BJ (cell line): ENCODE measurements at regions not wholly inside any gene's neighbourhood (a gene's known extent, or its start where the extent isn't known, plus 50 kb on each side); places are given as distances from the start of the nearest gene placed in this dataset.

ENCODE experiments used
- CTCF ChIA-PET: fragments of 350-600 bp; formaldehyde crosslinking; extraction: SDS; loops from one replicate; lab custom pipeline; 2021; ENCODE audit warnings: antibody characterized with exemption, inconsistent platforms; lab: Yijun Ruan, JAX
- POLR2A ChIA-PET: fragments of 300-600 bp; sonication (Branson Sonifier 250); formaldehyde crosslinking; extraction: SDS; loops from one replicate; lab custom pipeline; 2021; ENCODE audit warnings: antibody characterized with exemption; lab: Charles Lee
- DNase-seq: peaks from one replicate; pipeline ENCODE4 v3.0.0-alpha.2; 2011; ENCODE audit warnings: low read depth
- H3K27me3 ChIP-seq: 2 replicates; pipeline ENCODE4 v1.6.0; 2011; ENCODE audit warnings: low read length; ENCODE audit not compliant: control insufficient read depth, insufficient read depth
- H3K36me3 ChIP-seq: 2 replicates; pipeline ENCODE4 v1.5.1; 2011; ENCODE audit warnings: low read length; ENCODE audit not compliant: control insufficient read depth, insufficient read depth
- H3K4me3 ChIP-seq: 2 replicates; pipeline ENCODE4 v1.5.1; 2011; ENCODE audit warnings: low read depth, mild to moderate bottlenecking, control low read depth, low read length
- CTCF ChIP-seq: IDR thresholded peaks from 2 replicates; pipeline ENCODE4 v1.5.1; 2011; ENCODE audit warnings: low read depth, mild to moderate bottlenecking, control low read depth, inconsistent platforms, low read length, moderate library complexity; ENCODE audit not compliant: insufficient read depth

GRCh38 chr3:84140631-84141030 is 818.2 kb upstream of the CADM2 start:
- CTCF ChIA-PET = no interaction called here

GRCh38 chr3:84141571-84141970 is 817.2 kb upstream of the CADM2 start:
- DNase-seq = no peak
- Histone ChIP-seq H3K27me3 (no peaks in the 10 kb centered on the region), H3K36me3 (no peaks in the 10 kb centered on the region), H3K4me3 (no peak overlapping the region)
- ChIA-PET POLR2A (no interaction called here), CTCF (no interaction called here)
- TF ChIP-seq CTCF = no peak

More at GRCh38 chr3:84140631-84141030, 818.2 kb upstream of the CADM2 start:
- Histone ChIP-seq H3K36me3 (no peaks in the 10 kb centered on the region), H3K27me3 (no peaks in the 10 kb centered on the region), H3K4me3 (no peak overlapping the region)
- DNase-seq = no peak
- no peak for TF ChIP-seq CTCF
- POLR2A ChIA-PET = no interaction called here

- ChIA-PET POLR2A (no interaction called here), CTCF (no interaction called here)
- Histone ChIP-seq H3K36me3 (no peaks in the 10 kb centered on the region), H3K4me3 (no peak overlapping the region), H3K27me3 (no peaks in the 10 kb centered on the region)
- DNase-seq = no peak
- TF ChIP-seq CTCF = no peak
These were observed 793.5 kb upstream of the CADM2 start for GRCh38 chr3:84165328-84165727.

GRCh38 chr3:84175449-84175848 is 783.3 kb upstream of the CADM2 start:
- ChIA-PET POLR2A (no interaction called here), CTCF (no interaction called here)
- TF ChIP-seq CTCF = no peak
- Histone ChIP-seq H3K36me3 (no peaks in the 10 kb centered on the region), H3K27me3 (no peaks in the 10 kb centered on the region), H3K4me3 (no peak overlapping the region)
- no peak for DNase-seq

- POLR2A ChIA-PET = no interaction called here
- no peaks in the 10 kb centered on the region for H3K36me3 ChIP-seq
- no peaks in the 10 kb centered on the region for H3K27me3 ChIP-seq
- H3K4me3 ChIP-seq = no peak overlapping the region
- CTCF ChIA-PET = no interaction called here
- no peak for DNase-seq
- TF ChIP-seq CTCF = no peak
These were observed 773.9 kb upstream of the CADM2 start for GRCh38 chr3:84184937-84185336.
